ENCODE measurements at regions not wholly inside any gene's neighbourhood (a gene's known extent, or its start where the extent isn't known, plus 50 kb on each side); places are given as distances from the start of the nearest gene placed in this dataset.

DNA sequence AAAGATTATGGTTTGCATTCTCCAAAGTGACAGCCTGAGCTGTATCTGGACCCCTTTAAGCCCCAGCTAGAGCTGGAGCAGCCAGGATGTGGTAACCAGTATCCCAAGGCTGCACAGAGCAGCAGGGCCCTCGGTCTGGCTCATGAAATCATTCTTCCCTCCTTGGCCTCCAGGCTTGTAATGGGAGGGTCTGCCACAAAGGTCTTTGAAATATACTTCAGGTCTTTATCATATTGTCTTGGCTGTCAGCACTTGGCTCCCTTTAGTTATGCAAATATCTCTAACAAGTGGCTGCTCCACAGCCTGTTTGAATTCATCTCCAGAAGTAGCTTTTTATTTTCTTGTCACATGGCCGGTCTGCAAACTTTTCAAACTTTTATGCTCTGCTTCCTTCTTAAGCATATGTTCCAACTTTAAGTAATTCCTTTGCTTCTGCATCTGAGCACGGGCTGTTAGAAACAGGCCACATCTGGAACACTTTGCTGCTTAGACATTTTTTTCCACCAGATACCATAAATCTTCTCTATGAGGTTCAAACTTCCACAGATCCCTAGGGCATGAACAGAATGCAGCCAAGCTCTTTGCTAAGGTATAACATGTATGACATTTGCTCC, 663.4 kb upstream of the MIS18BP1 start:
- Histone ChIP-seq H2BK12ac (ENCODE audit: low read depth, low read length) (no peak overlapping the region), H2AK5ac (ENCODE audit: low read depth, low read length) (no peak overlapping the region), H3K56ac (replicated peaks; ENCODE audit: insufficient read length, low read depth, low read length) (no peak overlapping the region), H3K36me3 (ENCODE audit: control insufficient read depth in 2 of 4, insufficient read depth in 4 of 4, low read length in 3 of 4) (no peaks in the 10 kb centered on the region), H4K20me1 (replicated peaks in 1 of 2; ENCODE audit: control insufficient read depth in 1 of 2, insufficient read depth in 2 of 2, low read length in 2 of 2) (no peaks in the 10 kb centered on the region), H3K4me2 (ENCODE audit: insufficient read depth in 1 of 2, low read depth in 2 of 2, low read length in 2 of 2) (no peak overlapping the region), H2BK5ac (ENCODE audit: low read depth, low read length) (no peak overlapping the region), H3K23ac (ENCODE audit: insufficient read length) (no peak overlapping the region), H4K91ac (replicated peaks; ENCODE audit: insufficient read length, low read length) (no peak overlapping the region), H3K27me3 (replicated peaks in 1 of 4; ENCODE audit: control insufficient read depth in 3 of 4, extremely low read depth in 1 of 4, insufficient read depth in 3 of 4, low read length in 3 of 4) (no peaks in the 10 kb centered on the region), H2BK120ac (replicated peaks; ENCODE audit: low read depth, low read length) (no peak overlapping the region), H3K79me2 (ENCODE audit: control insufficient read depth in 1 of 2, insufficient read depth in 2 of 2, low read length in 2 of 2) (no peaks in the 10 kb centered on the region), H4K5ac (ENCODE audit: insufficient read length, low read depth, low read length) (no peak overlapping the region), H3K4ac (replicated peaks; ENCODE audit: insufficient read length, low read depth, low read length) (no peak overlapping the region), H3K18ac (ENCODE audit: extremely low read depth, low read length) (no peak overlapping the region), H3K9ac (replicated peaks in 1 of 4; ENCODE audit: extremely low read depth in 1 of 4, low read depth in 3 of 4, low read length in 3 of 4) (no peak overlapping the region), H2BK20ac (ENCODE audit: low read length) (no peak overlapping the region), H2AFZ (ENCODE audit: low read length) (0 out of 2 replicates have a peak overlapping the region, but pooled peaks have one; percentile 21), H3K4me3 (ENCODE audit: extremely low read depth in 1 of 4, insufficient read depth in 2 of 4, low read depth in 3 of 4, low read length in 4 of 4) (no peak overlapping the region), H3K79me1 (ENCODE audit: low read depth, low read length) (no peaks in the 10 kb centered on the region), H3K23me2 (ENCODE audit: low read depth, low read length) (no peaks in the 10 kb centered on the region), H3K27ac (ENCODE audit: low read depth, low read length) (no peak overlapping the region), H2BK15ac (ENCODE audit: low read length) (no peak overlapping the region), H3K14ac (ENCODE audit: insufficient read length) (no peak overlapping the region), H4K8ac (ENCODE audit: extremely low read depth, insufficient read depth, low read length) (no peak overlapping the region), H3K4me1 (replicated peaks in 1 of 4; ENCODE audit: control insufficient read depth in 3 of 4, insufficient read depth in 4 of 4, low read length in 3 of 4) (peaks cover 0 to 3% (median 1%) of the 10 kb centered on the region in 4 experiments; a peak in 1 of 7 replicates), H3K9me3 (ENCODE audit: insufficient read depth in 2 of 2, low read depth in 1 of 2, low read length in 1 of 2) (no peaks in the 10 kb centered on the region)
- ChIA-PET CTCF (ENCODE audit: partially characterized antibody) (no interaction called here), POLR2A (ENCODE audit: partially characterized antibody) (interaction anchor here (0.7 kb wide), 1 partner anchor 1021 kb away, joined by 3 read pairs; no protein-coding TSS in a partner anchor)
- WGBS, 2 experiments (ENCODE audit: extremely low coverage in 1 of 2, insufficient coverage in 1 of 2, insufficient read length in 1 of 2, insufficient replicate concordance in 2 of 2, low coverage in 1 of 2, low lambda C conversion rate in 2 of 2, missing lambda C conversion rate in 1 of 2), result 95% methylated on average over 3 of the region's 3 CpGs; no CpG with 5 or more reads in 1 of the 2 experiments
- TF ChIP-seq TBP (IDR thresholded peaks at IDR 0.05; ENCODE audit: low read depth, low read length) (no peak), PHF8 (conservative IDR thresholded peaks at IDR 0.05; ENCODE audit: low read depth, low read length) (no peak), TAF7 (optimal IDR thresholded peaks at IDR 0.05; ENCODE audit: borderline replicate concordance, low read depth, low read length) (no peak), SRF (IDR thresholded peaks at IDR 0.05; ENCODE audit: low read depth, low read length) (no peak), RAD21 (IDR thresholded peaks at IDR 0.05 in 1 of 2, conservative IDR thresholded peaks at IDR 0.05 in 1 of 2; ENCODE audit: low read depth in 2 of 2, low read length in 2 of 2) (no peak), YY1 (IDR thresholded peaks at IDR 0.05; ENCODE audit: low read depth, low read length) (no peak)
- FAIRE-seq, result no peak
- no peak for DNase-seq (ENCODE audit: low read depth in 1 of 2, low spot score in 2 of 2)

Data from H1 (cell line).